WERI-Rb-1 (cell line): ENCODE measurements at regions not wholly inside any gene's neighbourhood (a gene's known extent, or its start where the extent isn't known, plus 50 kb on each side); places are given as distances from the start of the nearest gene placed in this dataset.

Experiments
- DNase-seq: peaks from one replicate; pipeline ENCODE4 v3.0.0-alpha.2; 2020
- H3K27ac ChIP-seq: fragments of 250-450 bp; sonication (Bioruptor Pico); 2 replicates; pipeline ENCODE4 v1.5.1; 2020; ENCODE audit warnings: mild to moderate bottlenecking, moderate library complexity
- H3K27me3 ChIP-seq: fragments of 250-450 bp; sonication (Bioruptor Pico); 2 replicates; pipeline ENCODE4 v1.5.1; 2021; ENCODE audit warnings: mild to moderate bottlenecking, low read depth, moderate library complexity; ENCODE audit not compliant: insufficient read depth, severe bottlenecking
- H3K36me3 ChIP-seq: fragments of 250-450 bp; sonication (Bioruptor Pico); 2 replicates; pipeline ENCODE4 v1.5.1; 2020; ENCODE audit warnings: mild to moderate bottlenecking, moderate library complexity
- H3K4me3 ChIP-seq: 2 replicates; pipeline ENCODE4 v1.5.1; 2011; ENCODE audit warnings: low read depth, mild to moderate bottlenecking, control low read depth, low read length
- H3K9me3 ChIP-seq: fragments of 250-450 bp; sonication (Bioruptor Pico); 2 replicates; pipeline ENCODE4 v1.5.1; 2021; ENCODE audit warnings: mild to moderate bottlenecking, moderate library complexity; ENCODE audit not compliant: severe bottlenecking
- TF ChIP-seq, protein P1 (sequence below): IDR thresholded peaks from 2 replicates; pipeline ENCODE4 v1.5.1; 2011; ENCODE audit warnings: low read depth, mild to moderate bottlenecking, control low read depth, inconsistent platforms, low read length

DNA sequence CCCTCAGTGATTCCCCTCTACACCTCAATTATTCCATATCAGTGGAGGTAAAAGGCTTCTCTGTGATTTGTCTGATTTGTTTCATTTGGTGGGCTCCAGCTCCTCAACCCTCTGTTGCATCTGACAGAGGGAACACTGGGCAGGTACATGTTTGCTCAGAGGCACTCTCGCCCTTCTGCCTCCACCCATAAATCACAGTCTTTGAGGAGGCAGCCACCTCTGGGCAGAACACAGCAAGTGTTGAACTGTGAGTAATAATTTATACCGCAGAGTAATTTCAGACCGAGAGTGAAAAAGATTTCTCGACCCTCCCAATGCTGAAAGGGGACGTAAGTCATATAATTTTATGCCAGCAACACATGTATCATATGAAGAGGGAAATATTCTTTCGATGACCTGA, 330.1 kb upstream of the PBX1 start:
- TF ChIP-seq, protein P1, sequence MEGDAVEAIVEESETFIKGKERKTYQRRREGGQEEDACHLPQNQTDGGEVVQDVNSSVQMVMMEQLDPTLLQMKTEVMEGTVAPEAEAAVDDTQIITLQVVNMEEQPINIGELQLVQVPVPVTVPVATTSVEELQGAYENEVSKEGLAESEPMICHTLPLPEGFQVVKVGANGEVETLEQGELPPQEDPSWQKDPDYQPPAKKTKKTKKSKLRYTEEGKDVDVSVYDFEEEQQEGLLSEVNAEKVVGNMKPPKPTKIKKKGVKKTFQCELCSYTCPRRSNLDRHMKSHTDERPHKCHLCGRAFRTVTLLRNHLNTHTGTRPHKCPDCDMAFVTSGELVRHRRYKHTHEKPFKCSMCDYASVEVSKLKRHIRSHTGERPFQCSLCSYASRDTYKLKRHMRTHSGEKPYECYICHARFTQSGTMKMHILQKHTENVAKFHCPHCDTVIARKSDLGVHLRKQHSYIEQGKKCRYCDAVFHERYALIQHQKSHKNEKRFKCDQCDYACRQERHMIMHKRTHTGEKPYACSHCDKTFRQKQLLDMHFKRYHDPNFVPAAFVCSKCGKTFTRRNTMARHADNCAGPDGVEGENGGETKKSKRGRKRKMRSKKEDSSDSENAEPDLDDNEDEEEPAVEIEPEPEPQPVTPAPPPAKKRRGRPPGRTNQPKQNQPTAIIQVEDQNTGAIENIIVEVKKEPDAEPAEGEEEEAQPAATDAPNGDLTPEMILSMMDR: no peak
- DNase-seq: no peak
- no peak overlapping the region for H3K4me3 ChIP-seq
- no peak overlapping the region for H3K27ac ChIP-seq
- no peaks in the 10 kb centered on the region for H3K27me3 ChIP-seq
- H3K36me3 ChIP-seq: no peaks in the 10 kb centered on the region
- H3K9me3 ChIP-seq: peaks cover 2% of the 10 kb centered on the region

DNA sequence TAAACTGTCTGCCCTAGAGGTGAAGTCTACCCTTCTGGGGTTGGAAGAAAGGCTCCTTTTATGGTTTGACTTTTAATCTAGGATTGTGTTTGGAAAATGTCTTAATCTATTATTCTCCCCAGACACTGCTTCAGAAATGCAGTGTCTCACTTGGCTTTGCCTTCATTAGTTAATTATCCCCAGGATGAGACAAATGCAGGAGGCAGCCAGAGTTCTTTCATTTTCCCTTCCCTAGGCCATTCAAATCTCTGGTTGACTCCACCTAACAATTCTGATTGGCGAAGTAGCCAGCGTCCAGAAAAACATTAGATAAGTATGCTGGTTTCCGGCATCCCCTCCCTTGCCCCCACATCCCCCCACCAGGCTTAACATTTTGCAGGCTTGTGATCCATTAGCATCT, 325.8 kb upstream of the PBX1 start:
- TF ChIP-seq, protein P1: no peak
- no peaks in the 10 kb centered on the region for H3K36me3 ChIP-seq
- no peak for DNase-seq
- no peak overlapping the region for H3K4me3 ChIP-seq
- H3K9me3 ChIP-seq: peaks cover 2% of the 10 kb centered on the region
- H3K27ac ChIP-seq: no peak overlapping the region
- H3K27me3 ChIP-seq: no peaks in the 10 kb centered on the region

DNA sequence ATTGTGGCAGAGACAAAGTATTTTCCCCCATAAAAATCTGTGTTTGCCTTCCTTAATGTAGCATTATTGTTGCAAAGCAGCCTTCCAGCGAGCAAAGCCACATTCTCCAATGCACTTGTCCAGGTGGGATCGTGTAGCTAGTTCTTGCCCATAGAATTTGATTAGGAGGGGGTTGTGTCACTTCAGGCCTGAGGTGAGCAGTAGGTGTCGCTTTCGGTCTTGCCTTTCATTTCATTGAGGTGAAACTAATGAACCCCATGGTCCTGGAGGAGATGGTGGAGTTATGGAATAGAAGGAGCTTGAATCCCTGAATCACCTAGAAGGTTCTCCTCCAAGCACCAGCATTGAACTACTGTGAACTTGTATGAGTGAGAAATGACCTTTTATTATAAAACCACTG, 318.9 kb upstream of the PBX1 start:
- peak; percentile 22 for DNase-seq
- TF ChIP-seq, protein P1: no peak
- no peaks in the 10 kb centered on the region for H3K9me3 ChIP-seq
- H3K36me3 ChIP-seq: no peaks in the 10 kb centered on the region
- no peak overlapping the region for H3K4me3 ChIP-seq
- no peak overlapping the region for H3K27ac ChIP-seq
- no peaks in the 10 kb centered on the region for H3K27me3 ChIP-seq

DNA sequence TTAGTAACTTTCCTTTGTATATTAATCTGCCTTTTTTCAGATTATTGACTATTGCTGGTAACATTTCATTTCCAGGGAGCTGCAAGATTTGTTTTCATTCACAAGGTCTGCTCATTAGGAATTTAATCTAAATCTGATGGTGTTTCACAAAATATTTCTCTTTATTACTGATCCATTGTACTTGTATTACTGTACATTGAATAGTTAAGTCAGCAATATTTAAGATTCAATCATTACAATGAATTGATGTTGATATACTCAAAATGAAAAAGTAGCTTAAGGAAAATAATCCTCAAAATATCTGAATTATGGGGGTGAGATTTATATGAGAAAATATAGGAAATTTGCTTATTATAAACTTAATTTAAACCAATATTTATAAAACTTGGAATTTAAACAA, 308.6 kb upstream of the PBX1 start:
- DNase-seq: no peak
- Histone ChIP-seq H3K36me3 (no peaks in the 10 kb centered on the region), H3K4me3 (no peak overlapping the region), H3K27ac (no peak overlapping the region), H3K27me3 (no peaks in the 10 kb centered on the region), H3K9me3 (peaks cover 3% of the 10 kb centered on the region)
- TF ChIP-seq, protein P1: no peak

DNA sequence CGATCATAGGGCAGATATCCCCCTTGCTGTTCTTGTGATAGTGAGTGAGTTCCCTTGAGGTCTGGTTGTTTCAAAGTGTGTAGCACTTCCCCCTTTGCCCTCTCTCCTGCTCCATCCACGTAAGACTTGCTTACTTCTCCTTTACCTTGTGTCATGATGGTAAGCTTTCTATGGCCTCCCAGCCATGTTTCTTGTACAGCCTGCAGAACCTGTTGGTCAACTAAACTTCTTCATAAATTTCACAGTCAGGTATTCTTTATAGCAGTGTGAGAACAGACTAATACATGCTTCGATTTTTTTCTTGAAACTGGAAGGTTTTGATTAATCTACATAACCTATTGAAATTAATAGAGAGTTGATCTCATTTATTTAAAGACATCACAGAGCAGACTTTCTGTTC, 302.5 kb upstream of the PBX1 start:
- Histone ChIP-seq H3K36me3 (no peaks in the 10 kb centered on the region), H3K9me3 (no peaks in the 10 kb centered on the region), H3K27me3 (no peaks in the 10 kb centered on the region), H3K4me3 (no peak overlapping the region), H3K27ac (no peak overlapping the region)
- DNase-seq: no peak
- TF ChIP-seq, protein P1: no peak

DNA sequence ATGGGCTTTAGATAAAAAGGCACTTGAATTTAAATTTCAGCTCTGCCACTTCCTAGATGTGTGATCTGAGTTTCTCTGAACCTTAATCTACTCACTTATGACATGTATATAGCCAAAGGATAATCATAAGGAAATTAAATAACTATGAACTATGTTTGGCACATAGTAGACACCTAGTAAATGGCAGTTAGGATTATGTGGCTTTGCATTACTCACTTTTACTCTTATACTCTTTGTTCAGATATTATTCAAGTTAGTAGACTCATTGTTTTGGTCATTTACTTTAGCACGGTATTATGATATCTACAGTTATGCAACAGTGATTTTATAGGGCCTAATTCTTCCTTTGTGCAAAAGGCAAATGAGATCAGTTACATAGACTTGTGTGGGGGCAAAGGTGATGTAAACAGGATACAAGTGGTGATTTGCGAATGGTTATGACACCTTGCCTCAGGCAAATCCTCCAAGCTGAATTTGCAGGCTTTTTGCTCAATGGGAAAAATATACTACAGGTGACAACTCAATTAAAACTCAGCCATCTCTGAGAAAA, 297.2 kb upstream of the PBX1 start:
- Histone ChIP-seq H3K4me3 (no peak overlapping the region), H3K27me3 (no peaks in the 10 kb centered on the region), H3K9me3 (no peaks in the 10 kb centered on the region), H3K27ac (no peak overlapping the region), H3K36me3 (no peaks in the 10 kb centered on the region)
- DNase-seq: no peak
- TF ChIP-seq, protein P1: no peak
